ENCODE measurements at regions not wholly inside any gene's neighbourhood (a gene's known extent, or its start where the extent isn't known, plus 50 kb on each side); places are given as distances from the start of the nearest gene placed in this dataset.

GRCh38 chr2:14126846-14127245 lies 505.7 kb upstream of the LRATD1 start:
- TF ChIP-seq, protein P1, sequence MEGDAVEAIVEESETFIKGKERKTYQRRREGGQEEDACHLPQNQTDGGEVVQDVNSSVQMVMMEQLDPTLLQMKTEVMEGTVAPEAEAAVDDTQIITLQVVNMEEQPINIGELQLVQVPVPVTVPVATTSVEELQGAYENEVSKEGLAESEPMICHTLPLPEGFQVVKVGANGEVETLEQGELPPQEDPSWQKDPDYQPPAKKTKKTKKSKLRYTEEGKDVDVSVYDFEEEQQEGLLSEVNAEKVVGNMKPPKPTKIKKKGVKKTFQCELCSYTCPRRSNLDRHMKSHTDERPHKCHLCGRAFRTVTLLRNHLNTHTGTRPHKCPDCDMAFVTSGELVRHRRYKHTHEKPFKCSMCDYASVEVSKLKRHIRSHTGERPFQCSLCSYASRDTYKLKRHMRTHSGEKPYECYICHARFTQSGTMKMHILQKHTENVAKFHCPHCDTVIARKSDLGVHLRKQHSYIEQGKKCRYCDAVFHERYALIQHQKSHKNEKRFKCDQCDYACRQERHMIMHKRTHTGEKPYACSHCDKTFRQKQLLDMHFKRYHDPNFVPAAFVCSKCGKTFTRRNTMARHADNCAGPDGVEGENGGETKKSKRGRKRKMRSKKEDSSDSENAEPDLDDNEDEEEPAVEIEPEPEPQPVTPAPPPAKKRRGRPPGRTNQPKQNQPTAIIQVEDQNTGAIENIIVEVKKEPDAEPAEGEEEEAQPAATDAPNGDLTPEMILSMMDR (IDR thresholded peaks at IDR 0.05): no peak
- no peaks in the 10 kb centered on the region for H3K9me3 ChIP-seq (ENCODE audit: control insufficient read depth, insufficient read depth, low read length)
- no peak overlapping the region for H3K27ac Mint-ChIP-seq
- ATAC-seq (no peak), DNase-seq (no peak)
- H3K36me3 ChIP-seq (ENCODE audit: control insufficient read depth, insufficient read depth, low read length): no peaks in the 10 kb centered on the region
- H3K27me3 Mint-ChIP-seq (ENCODE audit: low read depth in 2 of 2): no peaks in the 10 kb centered on the region
- H3K27ac ChIP-seq (ENCODE audit: low read length): no peak overlapping the region
- H3K4me3 Mint-ChIP-seq: no peak overlapping the region
- intact Hi-C loops (cut with micrococcal nuclease): no loop called here
- H3K9me3 Mint-ChIP-seq: peaks cover 6 to 15% of the 10 kb centered on the region in 2 donors
- 100% methylated on average over 2 of the region's 2 CpGs for WGBS (ENCODE audit: insufficient coverage)
- no peaks in the 10 kb centered on the region for H3K4me1 ChIP-seq (ENCODE audit: control insufficient read depth, insufficient read depth, low read length)
- no peaks in the 10 kb centered on the region for H3K4me1 Mint-ChIP-seq
- no peaks in the 10 kb centered on the region for H3K36me3 Mint-ChIP-seq
- no peaks in the 10 kb centered on the region for H3K27me3 ChIP-seq (ENCODE audit: control insufficient read depth, insufficient read depth, low read length)
- H3K4me3 ChIP-seq (ENCODE audit: low read length): no peak overlapping the region

DNA sequence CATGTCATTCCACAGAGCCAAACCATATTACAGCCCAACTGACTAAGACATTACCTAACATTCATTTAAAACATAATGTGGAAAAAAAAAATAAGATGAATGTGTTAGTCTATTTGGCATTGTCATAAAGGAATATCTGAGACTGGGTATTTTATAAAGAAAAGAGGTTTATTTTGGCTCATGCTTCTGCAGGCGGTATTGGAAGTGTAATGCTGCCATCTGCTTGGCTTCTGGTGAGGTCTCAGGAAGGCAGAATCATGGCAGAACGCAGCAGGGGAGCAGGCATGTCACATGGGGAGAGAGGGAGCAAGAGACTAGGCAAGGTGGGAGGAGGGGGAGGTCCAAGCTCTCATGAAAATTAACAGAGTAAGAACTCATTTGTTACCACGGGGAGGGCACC lies 504.8 kb upstream of the LRATD1 start:
- H3K4me3 Mint-ChIP-seq: no peak overlapping the region
- H3K36me3 ChIP-seq (ENCODE audit: control insufficient read depth, insufficient read depth, low read length): no peaks in the 10 kb centered on the region
- DNase-seq (no peak), ATAC-seq (no peak)
- TF ChIP-seq, protein P1 (IDR thresholded peaks at IDR 0.05): no peak
- H3K4me1 Mint-ChIP-seq: no peaks in the 10 kb centered on the region
- no peaks in the 10 kb centered on the region for H3K9me3 ChIP-seq (ENCODE audit: control insufficient read depth, insufficient read depth, low read length)
- H3K36me3 Mint-ChIP-seq: peaks cover 4% of the 10 kb centered on the region
- WGBS (ENCODE audit: insufficient coverage): 82% methylated on average over 3 of the region's 3 CpGs
- intact Hi-C loops (cut with micrococcal nuclease): no loop called here
- no peak overlapping the region for H3K4me3 ChIP-seq (ENCODE audit: low read length)
- no peak overlapping the region for H3K27ac ChIP-seq (ENCODE audit: low read length)
- H3K27me3 Mint-ChIP-seq (ENCODE audit: low read depth in 2 of 2): no peaks in the 10 kb centered on the region
- H3K27ac Mint-ChIP-seq: no peak overlapping the region
- peaks cover 6 to 18% of the 10 kb centered on the region in 2 donors for H3K9me3 Mint-ChIP-seq
- H3K27me3 ChIP-seq (ENCODE audit: control insufficient read depth, insufficient read depth, low read length): no peaks in the 10 kb centered on the region
- H3K4me1 ChIP-seq (ENCODE audit: control insufficient read depth, insufficient read depth, low read length): no peaks in the 10 kb centered on the region

DNA sequence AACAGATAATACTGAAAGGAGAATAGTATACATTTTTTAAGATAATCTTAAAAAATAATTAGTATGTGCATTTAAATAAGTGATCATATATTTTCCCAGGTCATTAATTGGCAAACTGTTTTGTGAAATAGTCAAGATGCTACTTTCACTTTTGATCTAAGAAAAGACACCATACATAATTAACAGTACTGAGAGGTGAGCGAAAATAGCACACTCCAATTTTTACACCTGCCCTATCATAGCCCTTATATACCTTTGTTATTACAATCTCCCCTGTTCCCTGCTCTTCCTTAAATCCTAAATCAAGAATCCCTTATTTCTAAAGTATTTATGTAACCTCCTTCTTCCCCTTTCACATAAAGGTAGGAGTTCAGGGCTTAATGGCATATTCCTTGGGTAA lies 500.1 kb upstream of the LRATD1 start:
- TF ChIP-seq, protein P1 (IDR thresholded peaks at IDR 0.05): no peak
- H3K27me3 Mint-ChIP-seq (ENCODE audit: low read depth in 2 of 2): no peaks in the 10 kb centered on the region
- H3K36me3 Mint-ChIP-seq: peaks cover 12% of the 10 kb centered on the region
- H3K27ac Mint-ChIP-seq: no peak overlapping the region
- H3K27ac ChIP-seq (ENCODE audit: low read length): no peak overlapping the region
- no peak overlapping the region for H3K4me3 ChIP-seq (ENCODE audit: low read length)
- no peaks in the 10 kb centered on the region for H3K4me1 Mint-ChIP-seq
- intact Hi-C loops (cut with micrococcal nuclease): no loop called here
- no peaks in the 10 kb centered on the region for H3K27me3 ChIP-seq (ENCODE audit: control insufficient read depth, insufficient read depth, low read length)
- H3K4me1 ChIP-seq (ENCODE audit: control insufficient read depth, insufficient read depth, low read length): no peaks in the 10 kb centered on the region
- H3K9me3 ChIP-seq (ENCODE audit: control insufficient read depth, insufficient read depth, low read length): peaks cover under 1% of the 10 kb centered on the region
- DNase-seq (no peak), ATAC-seq (no peak)
- H3K4me3 Mint-ChIP-seq: no peak overlapping the region
- peaks cover 23 to 30% of the 10 kb centered on the region in 2 donors for H3K9me3 Mint-ChIP-seq
- no peaks in the 10 kb centered on the region for H3K36me3 ChIP-seq (ENCODE audit: control insufficient read depth, insufficient read depth, low read length)
- 88% methylated on average over 1 of the region's 1 CpG for WGBS (ENCODE audit: insufficient coverage)

DNA sequence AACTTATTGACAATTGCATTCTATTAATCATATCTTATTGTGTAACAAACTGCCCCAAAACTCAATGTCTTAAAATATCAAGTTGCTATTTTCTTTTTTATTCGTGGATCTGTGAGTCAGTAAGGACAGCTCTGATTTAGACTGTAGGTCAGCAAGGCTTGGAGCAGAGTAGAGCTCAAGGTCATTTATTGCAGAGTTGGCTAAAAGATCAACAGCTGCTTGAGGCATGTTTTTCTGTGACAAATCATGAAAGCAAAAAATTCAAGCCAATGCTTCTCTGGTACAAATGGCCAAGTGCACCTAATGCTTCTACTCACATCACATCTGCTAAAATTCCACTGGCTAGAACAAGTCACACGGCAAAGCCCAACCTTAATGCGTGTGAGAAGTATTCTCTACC lies 497.7 kb upstream of the LRATD1 start:
- no peak for ATAC-seq
- TF ChIP-seq, protein P1 (IDR thresholded peaks at IDR 0.05): no peak
- intact Hi-C loops (cut with micrococcal nuclease): no loop called here
- peaks cover 19 to 28% of the 10 kb centered on the region in 2 donors for H3K9me3 Mint-ChIP-seq
- no peaks in the 10 kb centered on the region for H3K4me1 Mint-ChIP-seq
- H3K27me3 Mint-ChIP-seq (ENCODE audit: low read depth in 2 of 2): no peaks in the 10 kb centered on the region
- WGBS (ENCODE audit: insufficient coverage): 88% methylated on average over 2 of the region's 3 CpGs
- no peak for DNase-seq
- H3K4me1 ChIP-seq (ENCODE audit: control insufficient read depth, insufficient read depth, low read length): no peaks in the 10 kb centered on the region
- peaks cover 4% of the 10 kb centered on the region for H3K9me3 ChIP-seq (ENCODE audit: control insufficient read depth, insufficient read depth, low read length)
- H3K4me3 ChIP-seq (ENCODE audit: low read length): no peak overlapping the region
- H3K27ac ChIP-seq (ENCODE audit: low read length): no peak overlapping the region
- no peaks in the 10 kb centered on the region for H3K27me3 ChIP-seq (ENCODE audit: control insufficient read depth, insufficient read depth, low read length)
- H3K27ac Mint-ChIP-seq: no peak overlapping the region
- no peak overlapping the region for H3K4me3 Mint-ChIP-seq
- H3K36me3 ChIP-seq (ENCODE audit: control insufficient read depth, insufficient read depth, low read length): no peaks in the 10 kb centered on the region
- H3K36me3 Mint-ChIP-seq: peaks cover 12% of the 10 kb centered on the region

Data from natural killer cell (primary cell).